NCI-H345 treated with DMSO at 0.1 percent for 48 hours (cell line): ENCODE measurements at regions not wholly inside any gene's neighbourhood (a gene's known extent, or its start where the extent isn't known, plus 50 kb on each side); places are given as distances from the start of the nearest gene placed in this dataset.

Experiments
- DNase-seq: peaks from one replicate; lab custom pipeline; 2025; ENCODE audit not compliant: unreplicated experiment; lab: John Stamatoyannopoulos, UW

DNA sequence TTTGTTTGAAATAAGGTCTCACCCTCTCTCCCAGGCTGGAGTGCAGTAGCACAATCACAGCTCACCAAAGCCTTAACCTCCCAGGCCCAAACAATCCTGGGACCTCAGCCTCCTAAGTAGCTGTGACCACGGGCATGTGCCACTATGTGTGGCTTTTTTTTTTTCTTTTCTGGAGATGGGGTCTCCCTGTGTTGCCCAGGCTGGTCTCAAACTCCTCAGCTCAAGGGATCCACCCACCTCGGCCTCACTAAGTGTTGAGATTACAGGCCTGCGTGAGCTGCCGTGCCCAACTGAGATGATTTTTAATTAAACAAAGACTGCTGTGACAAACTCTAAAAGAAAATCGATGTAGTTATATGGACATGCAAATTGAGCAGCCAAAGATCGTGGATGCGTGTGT, 768.4 kb upstream of the ADGRL2 start:
- peak; percentile 44 for DNase-seq

DNA sequence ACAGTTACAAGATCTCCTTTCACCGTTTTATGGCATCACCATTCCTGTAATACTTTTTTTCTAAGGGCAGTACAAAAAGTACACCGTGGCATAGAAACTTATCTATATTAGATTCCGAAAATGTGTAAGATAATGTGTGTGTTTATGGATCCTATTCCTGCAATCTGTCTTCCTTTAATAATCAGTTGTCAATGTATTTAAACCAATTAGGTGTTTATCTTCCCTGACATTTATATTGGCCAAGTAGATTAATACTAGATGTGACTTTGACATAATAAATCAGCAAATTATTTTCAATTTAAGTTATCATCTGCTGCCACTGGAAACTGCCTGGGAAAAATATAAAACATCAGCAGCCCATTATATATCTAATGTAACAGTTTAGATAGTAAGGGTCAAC, 770.3 kb upstream of the ADGRL2 start:
- no peak for DNase-seq

DNA sequence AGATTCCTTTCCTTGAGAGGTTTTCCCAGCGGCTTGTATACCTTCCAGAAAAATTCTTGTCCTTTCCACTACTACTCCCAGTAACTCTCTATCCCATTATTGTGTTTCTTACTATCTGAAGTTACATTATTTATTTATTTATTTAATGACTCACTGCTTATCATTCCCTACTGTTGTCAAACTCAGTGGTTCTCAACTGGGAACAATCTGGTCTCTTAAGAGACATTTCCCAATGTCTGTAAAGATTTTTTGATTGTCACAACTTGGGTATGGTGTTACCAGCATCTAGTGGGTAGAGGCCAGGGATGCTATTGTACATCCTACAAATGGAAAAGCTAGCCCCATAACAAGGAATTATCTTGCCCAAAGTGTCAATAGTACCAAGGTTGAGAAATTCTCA, 771.5 kb upstream of the ADGRL2 start:
- DNase-seq: no peak

DNA sequence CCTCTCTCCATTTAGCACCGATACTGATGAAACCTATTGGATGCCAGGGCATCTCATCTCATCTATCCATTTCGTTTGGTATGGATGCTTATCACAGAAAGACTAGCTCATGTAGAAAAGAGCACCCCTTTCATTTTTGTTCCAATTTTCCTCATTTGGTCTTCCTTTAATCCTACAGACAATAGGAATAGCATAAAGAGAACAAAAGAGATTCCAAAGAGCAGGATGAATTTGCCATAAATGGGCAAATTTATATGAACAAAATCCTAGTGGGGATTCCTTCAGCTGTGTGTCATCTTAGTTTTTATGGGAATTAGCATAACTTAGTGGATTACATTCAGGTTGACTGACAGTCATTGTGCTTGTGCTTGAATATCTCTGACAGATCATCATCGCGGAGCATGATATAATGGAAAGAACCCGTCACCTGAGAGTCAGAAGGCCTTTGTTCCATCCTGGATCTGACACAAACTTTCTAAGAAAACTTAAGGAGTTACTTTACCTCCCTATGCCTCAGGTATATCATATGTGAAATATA, 777.5 kb upstream of the ADGRL2 start:
- no peak for DNase-seq

DNA sequence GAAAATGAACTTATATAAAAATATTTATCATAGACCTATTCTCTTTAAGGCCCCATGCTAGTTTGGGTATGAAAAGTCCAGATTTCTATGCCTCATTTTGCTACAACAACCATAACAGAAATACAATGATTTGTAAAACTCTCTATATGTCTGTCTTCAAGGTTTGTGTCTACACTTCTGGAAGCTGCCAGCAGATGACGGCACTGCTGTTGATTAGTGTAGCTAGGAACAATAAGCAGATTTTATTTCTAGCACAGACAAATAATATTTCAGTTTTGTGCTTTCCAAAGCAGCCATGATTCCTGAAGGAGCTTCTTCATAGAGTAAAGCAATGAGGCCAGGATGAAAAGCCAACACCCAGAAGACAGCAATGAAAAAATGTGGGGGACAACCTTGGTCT, 779.6 kb upstream of the ADGRL2 start:
- no peak for DNase-seq

DNA sequence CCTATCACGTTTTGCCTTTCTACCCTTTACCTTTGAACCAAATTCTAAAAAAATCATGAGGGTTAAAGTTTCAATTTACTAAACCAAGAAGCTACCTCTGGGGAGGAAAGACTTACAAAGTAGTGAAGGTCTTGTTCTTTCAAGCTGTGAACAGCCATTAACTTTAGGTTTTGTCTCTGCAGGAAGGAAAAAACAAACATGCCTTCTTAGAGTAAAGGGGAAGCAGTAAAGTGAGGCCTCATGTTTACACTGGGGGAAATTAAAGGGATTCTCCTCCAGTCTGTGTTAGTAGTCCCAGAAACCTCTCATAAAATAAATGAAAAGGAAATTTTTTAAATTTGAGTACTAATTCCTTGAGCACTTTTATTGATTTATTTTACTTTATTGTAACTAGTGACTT, 780.2 kb upstream of the ADGRL2 start:
- no peak for DNase-seq

DNA sequence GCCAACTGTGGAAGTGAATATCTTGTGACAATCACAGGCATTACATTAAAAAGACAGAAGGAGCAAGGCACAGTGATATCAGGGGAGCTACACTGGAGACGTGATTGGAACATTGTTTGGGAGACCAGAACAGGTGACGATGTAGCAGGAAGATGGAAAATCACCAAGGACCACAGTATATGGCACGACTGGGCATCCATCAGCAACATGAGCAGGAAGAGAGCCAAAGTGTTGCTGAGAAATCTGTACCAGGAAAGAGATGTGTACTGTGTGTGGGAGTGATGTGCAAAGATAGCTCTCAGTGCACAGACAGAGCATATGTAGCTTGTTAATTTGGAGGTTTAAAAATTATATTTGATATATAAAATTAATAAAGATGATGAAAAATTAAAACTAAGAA, 790.6 kb upstream of the ADGRL2 start:
- no peak for DNase-seq

DNA sequence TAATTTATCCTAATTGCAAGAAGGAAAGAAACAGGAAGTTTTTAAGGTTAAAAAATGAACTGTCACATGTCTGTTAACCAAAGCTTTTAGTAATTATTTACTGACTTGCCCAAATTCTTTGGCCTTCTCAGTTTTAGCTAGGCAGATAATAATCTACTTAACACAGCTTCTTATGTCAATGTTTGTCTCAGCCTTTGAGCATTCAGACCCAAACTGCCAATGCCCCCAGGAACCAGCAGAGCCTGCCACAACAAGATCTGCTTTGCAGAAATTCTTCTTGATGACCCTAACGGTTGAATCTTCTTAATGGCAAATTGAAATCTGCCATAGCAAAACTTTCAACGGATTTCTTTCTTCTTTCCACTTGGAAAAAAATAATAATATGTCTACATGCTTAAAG, 792.4 kb upstream of the ADGRL2 start:
- DNase-seq: no peak

DNA sequence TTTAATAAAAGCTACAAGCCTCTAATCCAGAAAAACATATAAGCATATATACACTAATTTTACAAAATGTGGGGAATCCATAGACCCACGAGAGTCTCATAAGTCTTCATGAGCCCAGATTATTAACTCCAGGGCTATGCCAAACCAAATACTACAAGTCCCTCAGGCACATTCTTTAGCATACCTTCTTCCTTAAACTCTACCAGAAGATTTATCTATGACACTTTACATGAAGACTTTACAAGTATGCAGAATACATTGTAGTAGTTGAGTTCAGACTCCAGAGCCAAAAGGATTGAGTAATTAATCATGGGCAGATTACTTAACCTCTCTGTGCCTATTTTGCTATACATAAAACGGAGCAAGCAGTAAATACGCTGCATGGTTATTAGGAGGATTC, 793.7 kb upstream of the ADGRL2 start:
- DNase-seq: no peak

DNA sequence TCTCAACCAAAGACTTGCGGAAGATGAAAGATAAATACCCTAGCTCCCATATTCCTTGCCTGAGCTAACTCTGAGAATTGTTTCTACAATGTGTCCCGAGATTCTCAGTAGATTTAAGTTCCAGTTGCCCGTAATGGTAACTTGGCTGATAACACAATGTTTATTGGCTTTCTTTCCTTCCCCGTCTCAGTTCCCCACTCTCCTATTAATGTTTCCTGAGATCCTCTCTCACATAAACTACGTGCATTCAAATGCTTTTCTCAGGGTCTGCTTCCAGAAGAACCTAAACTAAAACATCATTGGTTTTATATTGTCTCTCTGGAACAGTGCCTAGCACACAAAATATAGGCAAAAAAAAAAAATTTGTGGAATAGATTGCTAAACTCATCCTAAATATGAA, 794.2 kb upstream of the ADGRL2 start:
- no peak for DNase-seq

DNA sequence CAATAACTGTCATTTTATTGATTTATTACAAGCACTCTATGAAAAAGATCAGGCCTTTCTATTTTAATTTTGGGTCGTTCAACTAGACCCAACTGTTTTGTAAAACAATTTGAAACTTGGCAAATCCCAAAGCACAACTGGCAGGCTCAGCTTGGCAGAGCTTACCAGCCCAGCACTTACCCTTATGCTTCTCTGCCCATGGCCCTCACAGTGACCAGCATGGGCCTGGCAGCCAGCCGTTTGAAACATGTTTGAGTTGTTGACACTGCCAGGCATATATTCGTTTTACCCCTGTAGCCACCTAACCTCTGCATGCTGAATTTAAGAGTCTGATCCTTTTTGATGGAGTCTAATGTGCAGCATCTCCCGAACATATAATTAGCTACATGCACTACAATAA, 796.7 kb upstream of the ADGRL2 start:
- DNase-seq: no peak

DNA sequence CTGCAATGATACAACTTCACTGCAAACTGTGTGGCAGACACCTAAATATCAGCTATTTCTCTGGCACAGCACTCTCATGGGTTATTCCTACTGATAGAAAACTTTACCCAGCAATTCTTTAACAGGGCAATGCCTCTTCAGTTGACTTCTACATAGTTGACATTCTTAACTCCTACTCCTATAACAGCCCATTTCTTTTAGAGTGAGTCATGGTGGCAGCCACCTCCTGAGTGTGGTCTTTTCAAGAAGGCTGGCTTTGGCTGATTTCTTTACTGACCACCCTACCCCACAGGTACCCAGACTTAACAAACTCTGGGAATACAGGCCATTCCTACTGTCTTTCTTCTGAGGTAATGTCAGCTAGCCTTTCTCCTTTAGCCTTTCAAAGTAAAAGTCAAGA, 805.8 kb upstream of the ADGRL2 start:
- no peak for DNase-seq

DNA sequence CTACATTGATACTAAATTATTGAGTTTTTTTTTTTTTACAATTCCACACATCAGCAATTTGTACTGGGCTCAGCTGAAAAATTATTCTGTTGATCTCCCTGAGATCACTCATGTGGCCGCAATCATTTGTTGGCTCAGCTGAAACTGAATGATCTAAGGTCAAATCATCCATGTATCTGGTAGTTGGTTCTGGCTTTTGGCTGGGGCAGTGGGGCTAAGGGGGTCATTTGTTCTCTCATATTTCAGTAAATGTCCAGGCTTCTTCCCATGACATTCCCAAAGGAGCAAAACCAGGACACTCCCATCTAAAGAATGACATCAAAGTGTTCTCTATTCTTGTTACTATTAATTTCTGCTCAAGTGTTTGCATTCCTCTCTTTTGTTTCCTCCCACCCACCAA, 806.7 kb upstream of the ADGRL2 start:
- DNase-seq: no peak

DNA sequence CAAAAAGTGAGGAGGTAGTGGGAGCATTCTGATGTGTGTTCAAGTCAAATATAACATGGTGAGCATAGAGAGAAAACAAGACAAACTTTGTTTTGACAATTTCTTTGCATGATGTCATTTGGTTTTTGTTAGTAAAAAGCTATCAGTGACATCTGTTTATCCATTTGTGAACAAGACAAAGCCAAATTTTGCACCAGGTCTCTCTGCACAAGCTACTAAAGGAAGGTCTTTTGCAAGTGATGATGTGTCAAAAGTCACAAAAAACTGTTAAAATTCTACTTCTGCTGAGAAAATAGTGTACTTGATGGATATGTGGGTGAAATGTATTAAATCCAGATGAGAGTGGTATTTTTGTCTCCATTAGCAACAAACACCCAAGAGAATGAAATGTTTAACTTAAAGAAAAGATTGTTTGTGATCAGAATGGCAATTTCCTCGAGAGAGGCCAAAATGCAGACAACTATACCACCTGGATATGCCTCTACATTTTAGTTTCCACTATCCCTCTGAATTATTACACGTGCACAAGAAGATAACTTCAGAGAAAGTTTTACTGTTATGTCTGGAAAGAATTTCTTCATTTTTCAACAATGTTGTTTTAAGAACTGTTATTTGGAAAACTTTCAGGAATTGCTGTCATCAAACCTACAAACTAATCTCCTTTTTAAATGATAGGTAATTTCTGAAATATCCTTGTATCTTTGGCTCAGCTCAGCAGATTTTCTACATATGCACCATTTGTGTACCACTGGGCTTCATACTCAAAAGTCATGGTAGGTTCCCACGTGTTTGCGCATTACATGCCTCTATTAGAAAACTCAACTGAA, 807.4 kb upstream of the ADGRL2 start:
- no peak for DNase-seq

DNA sequence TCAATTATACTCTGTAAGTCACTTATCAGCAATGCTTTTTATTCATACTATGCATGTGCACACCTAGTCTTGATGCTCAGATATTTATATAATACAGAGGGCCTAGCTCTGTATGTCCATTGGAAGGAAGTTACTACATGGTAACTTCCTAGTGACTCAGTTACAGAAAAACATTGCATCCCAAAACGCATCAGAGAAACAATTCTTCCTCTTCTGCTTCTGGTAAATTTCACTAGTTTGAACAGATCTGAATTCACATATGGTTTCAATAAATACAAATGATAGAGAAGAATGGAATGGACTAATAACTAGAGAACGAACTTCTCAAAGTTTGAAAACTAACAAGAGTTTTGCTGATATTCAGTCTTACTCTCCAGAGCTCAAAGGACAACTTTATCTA, 811.3 kb upstream of the ADGRL2 start:
- DNase-seq: no peak

DNA sequence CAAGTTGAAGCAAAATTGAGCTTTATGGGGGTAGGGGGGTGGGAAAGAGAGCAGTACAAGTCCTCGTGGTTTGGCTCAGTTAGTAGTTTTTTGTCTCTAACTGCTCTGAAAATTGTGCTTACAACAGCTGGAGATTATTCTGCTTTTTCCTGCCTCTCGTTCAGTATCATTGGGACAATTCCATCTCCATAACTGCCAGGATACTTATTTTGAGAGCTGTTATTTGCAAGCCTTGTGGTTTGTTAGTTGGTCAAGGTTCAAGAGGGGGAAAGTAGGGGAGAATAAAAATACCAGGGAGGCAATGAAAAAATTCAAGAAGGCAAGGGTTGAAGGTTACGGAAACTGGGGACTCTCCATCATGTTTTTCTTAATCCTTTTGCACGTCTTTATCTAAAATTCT, 811.8 kb upstream of the ADGRL2 start:
- no peak for DNase-seq

DNA sequence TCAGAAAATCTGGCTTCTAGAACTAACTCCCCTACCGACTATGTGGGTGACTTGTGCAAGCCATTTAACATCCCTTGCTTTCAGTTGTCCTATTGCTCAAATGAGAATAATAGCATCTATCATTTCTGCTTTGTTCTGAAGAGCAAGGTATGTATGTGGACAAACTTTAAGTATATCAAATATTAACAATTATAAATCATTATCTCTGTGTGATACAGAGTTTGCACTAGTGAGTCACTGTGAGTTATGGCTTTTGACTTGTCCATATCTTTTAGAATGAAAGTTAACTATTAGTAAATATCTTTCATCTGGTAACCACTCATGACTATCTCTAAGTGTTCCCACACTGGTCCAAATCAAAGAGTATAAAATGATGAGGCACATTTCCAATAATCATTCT, 812.9 kb upstream of the ADGRL2 start:
- no peak for DNase-seq

DNA sequence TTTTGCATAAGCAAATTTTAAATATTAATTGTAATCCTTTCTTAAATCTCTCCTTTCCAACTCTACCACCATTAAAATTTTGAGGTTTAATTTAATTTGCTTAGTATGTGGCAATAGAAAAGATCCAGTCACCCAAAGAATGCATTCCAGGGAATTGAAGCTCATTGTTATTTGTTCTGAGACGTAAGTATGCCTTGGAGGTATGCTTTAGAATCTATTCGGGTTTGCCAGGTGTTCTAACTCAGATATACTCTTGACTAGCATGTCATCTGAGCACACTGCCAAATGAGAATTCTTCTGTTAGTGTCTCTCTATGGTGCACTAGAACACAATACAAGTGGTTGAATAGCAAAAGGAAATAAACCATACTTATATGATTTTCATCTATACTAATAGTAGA, 813.6 kb upstream of the ADGRL2 start:
- no peak for DNase-seq

DNA sequence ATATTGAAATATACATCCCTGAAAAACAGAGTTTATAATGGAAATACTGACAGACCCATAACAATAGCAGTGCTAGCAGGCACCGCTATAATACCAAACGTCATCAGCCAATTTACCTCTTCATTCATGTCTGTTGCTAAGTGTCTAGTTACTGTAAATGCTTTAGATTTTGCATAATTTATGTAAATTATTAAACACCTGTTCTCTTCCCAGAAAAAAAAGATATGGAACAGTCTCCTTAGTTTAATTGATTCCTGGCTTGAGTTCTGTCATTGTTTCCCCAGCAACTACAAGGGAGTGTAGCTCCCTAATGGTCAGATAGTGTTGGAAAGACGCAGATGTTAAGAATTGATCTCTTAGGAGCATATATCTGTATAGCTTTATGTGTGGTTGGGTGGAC, 817.9 kb upstream of the ADGRL2 start:
- no peak for DNase-seq

DNA sequence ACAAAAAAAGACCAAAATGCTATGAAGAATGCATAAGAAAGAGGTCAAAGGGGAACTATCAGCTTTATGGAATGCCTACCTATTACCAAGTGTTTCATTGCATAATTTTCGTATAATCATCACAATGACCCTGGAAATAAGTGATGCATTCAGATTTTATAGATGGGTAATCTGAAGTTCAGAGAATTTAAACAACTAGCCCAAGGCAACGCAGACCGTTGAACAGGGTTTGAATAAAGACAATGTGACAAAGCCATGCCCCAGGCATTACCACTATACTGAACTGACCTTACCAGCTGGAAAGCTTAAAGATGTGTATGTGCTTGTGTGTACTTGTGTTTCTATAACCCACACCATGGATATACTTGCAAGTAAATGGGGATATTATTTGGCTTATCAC, 827.6 kb upstream of the ADGRL2 start:
- no peak for DNase-seq

DNA sequence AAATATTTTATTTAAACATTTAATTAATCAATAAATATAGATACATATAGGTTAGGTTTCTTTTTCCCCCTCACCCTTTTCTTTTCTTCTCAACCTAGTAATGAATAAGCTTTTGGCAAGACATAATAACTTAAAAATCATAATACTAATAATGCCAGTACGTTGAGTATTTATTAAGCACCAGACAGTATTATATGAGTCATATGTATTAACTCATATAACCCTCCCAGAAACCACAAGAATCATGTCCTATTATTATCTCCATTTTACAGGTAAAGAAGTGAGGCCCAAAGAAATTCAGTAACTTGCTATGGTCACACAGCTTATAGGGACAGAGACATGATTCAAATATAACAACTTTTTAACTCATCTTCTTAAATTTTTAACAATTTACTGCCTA, 834.5 kb upstream of the ADGRL2 start:
- DNase-seq: no peak

DNA sequence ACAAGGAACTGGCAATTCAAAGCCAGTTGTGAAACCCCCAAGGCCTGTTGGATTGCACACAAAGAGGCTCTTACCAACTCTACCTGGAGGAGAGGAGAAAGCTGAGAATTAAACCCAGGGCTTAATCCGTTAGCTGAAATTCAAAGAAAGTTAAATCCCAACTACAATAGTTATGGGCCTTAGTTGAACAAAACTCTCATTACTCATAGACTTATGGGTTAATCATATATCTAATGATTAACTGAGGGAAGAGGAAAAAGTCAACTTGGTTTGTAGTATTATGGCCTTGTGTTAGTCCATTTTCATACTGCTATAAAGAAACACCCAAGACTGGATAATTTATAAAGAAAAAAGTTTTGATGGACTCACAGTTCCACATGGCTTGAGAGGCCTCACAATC, 838.2 kb upstream of the ADGRL2 start:
- DNase-seq: no peak
